ENCODE measurements at regions not wholly inside any gene's neighbourhood (a gene's known extent, or its start where the extent isn't known, plus 50 kb on each side); places are given as distances from the start of the nearest gene placed in this dataset.

- Histone ChIP-seq H3K9me3 (no peaks in the 10 kb centered on the region), H3K4me3 (replicated peaks in 1 of 3) (no peak overlapping the region), H3K36me3 (no peaks in the 10 kb centered on the region), H3K4me1 (peaks cover 0 to 12% of the 10 kb centered on the region in 2 donors), H3K27me3 (no peaks in the 10 kb centered on the region), H3K27ac (no peak overlapping the region)
- no peak for DNase-seq
- WGBS, 2 donors = 89 to 92% methylated on average over 9 to 10 of the region's 10 CpGs
- TF ChIP-seq CTCF (IDR thresholded peaks at IDR 0.05) (no peak), POLR2A (IDR thresholded peaks at IDR 0.05) (no peak)
- intact Hi-C loops (cut with DNase I) = no loop called here
Measured at GRCh38 chr10:133006202-133006601, 63.8 kb upstream of the CFAP46 start.

GRCh38 chr10:133004478-133004877 lies 62.1 kb upstream of the CFAP46 start:
- Histone ChIP-seq H3K9me3 (no peaks in the 10 kb centered on the region), H3K27ac (no peak overlapping the region), H3K4me3 (replicated peaks in 1 of 3) (no peak overlapping the region), H3K4me1 (peaks cover 0 to 7% of the 10 kb centered on the region in 2 donors), H3K27me3 (no peaks in the 10 kb centered on the region), H3K36me3 (no peaks in the 10 kb centered on the region)
- TF ChIP-seq CTCF (IDR thresholded peaks at IDR 0.05) = no peak
- TF ChIP-seq POLR2A (IDR thresholded peaks at IDR 0.05) = no peak
- DNase-seq = no peak
- intact Hi-C loops (cut with DNase I) = no loop called here
- WGBS, 2 donors = 67 to 68% methylated on average over 9 to 10 of the region's 10 CpGs

- no peaks in the 10 kb centered on the region for H3K4me1 ChIP-seq
- intact Hi-C loops (cut with DNase I) = no loop called here
- TF ChIP-seq CTCF (IDR thresholded peaks at IDR 0.05) (no peak), POLR2A (IDR thresholded peaks at IDR 0.05) (no peak)
- 69 to 78% methylated on average over 3 of the region's 3 CpGs for WGBS, 2 donors
- H3K27ac ChIP-seq = no peak overlapping the region
- no peaks in the 10 kb centered on the region for H3K9me3 ChIP-seq
- H3K27me3 ChIP-seq = no peaks in the 10 kb centered on the region
- no peak for DNase-seq
- no peak overlapping the region for H3K4me3 ChIP-seq (replicated peaks in 1 of 3)
- no peaks in the 10 kb centered on the region for H3K36me3 ChIP-seq
Measured at GRCh38 chr10:133003188-133003587, 60.8 kb upstream of the CFAP46 start.

GRCh38 chr10:133002685-133003084 lies 60.3 kb upstream of the CFAP46 start:
- Histone ChIP-seq H3K4me3 (replicated peaks in 1 of 3) (no peak overlapping the region), H3K9me3 (no peaks in the 10 kb centered on the region), H3K27me3 (no peaks in the 10 kb centered on the region), H3K4me1 (no peaks in the 10 kb centered on the region), H3K36me3 (no peaks in the 10 kb centered on the region), H3K27ac (no peak overlapping the region)
- WGBS, 2 donors = 49 to 71% methylated on average over 2 of the region's 2 CpGs
- no peak for TF ChIP-seq POLR2A (IDR thresholded peaks at IDR 0.05)
- no peak for TF ChIP-seq CTCF (IDR thresholded peaks at IDR 0.05)
- no peak for DNase-seq
- intact Hi-C loops (cut with DNase I) = no loop called here

GRCh38 chr10:133001114-133001513 lies 58.7 kb upstream of the CFAP46 start:
- no peaks in the 10 kb centered on the region for H3K27me3 ChIP-seq
- WGBS, 2 donors = 77 to 84% methylated on average over 12 of the region's 12 CpGs
- H3K4me1 ChIP-seq = no peaks in the 10 kb centered on the region
- intact Hi-C loops (cut with DNase I) = no loop called here
- H3K9me3 ChIP-seq = no peaks in the 10 kb centered on the region
- no peak overlapping the region for H3K27ac ChIP-seq
- TF ChIP-seq CTCF (IDR thresholded peaks at IDR 0.05) = no peak
- no peak for TF ChIP-seq POLR2A (IDR thresholded peaks at IDR 0.05)
- H3K4me3 ChIP-seq (replicated peaks in 1 of 3) = no peak overlapping the region
- H3K36me3 ChIP-seq = no peaks in the 10 kb centered on the region
- no peak for DNase-seq
